HCT116 (cell line): ENCODE measurements at regions not wholly inside any gene's neighbourhood (a gene's known extent, or its start where the extent isn't known, plus 50 kb on each side); places are given as distances from the start of the nearest gene placed in this dataset.

Experiments used
- ATF3 ChIP-seq: IDR thresholded peaks from 2 replicates; pipeline ENCODE4 v1.6.1; 2012
- CEBPB ChIP-seq: IDR thresholded peaks from 2 replicates; pipeline ENCODE4 v1.6.1; 2012; ENCODE audit warnings: low read depth
- CTCF ChIP-seq, 3 experiments: fragments of 200-600 bp in 1 of 3; sonication (generic) in 1 of 3; IDR thresholded peaks in 2 of 3; conservative IDR thresholded peaks in 1 of 3; 2 replicates each; pipeline ENCODE4 v1.5.1; 2012 to 2017; ENCODE audit warnings: low read depth in 2 of 3, low read length in 2 of 3, antibody characterized with exemption in 1 of 3, borderline replicate concordance in 1 of 3, control low read depth in 1 of 3, mild to moderate bottlenecking in 1 of 3, mixed read lengths in 1 of 3, mixed run types in 1 of 3, moderate library complexity in 1 of 3; ENCODE audit not compliant: insufficient read depth in 1 of 3
- EZH2 ChIP-seq: fragments of 200-600 bp; sonication (generic); IDR thresholded peaks from 2 replicates; pipeline ENCODE4 v1.6.1; 2017; ENCODE audit warnings: antibody characterized with exemption, mixed run types
- SP1 ChIP-seq: IDR thresholded peaks from 2 replicates; pipeline ENCODE4 v1.6.1; 2012; ENCODE audit warnings: low read depth
- YY1 ChIP-seq: IDR thresholded peaks from 2 replicates; pipeline ENCODE4 v1.6.1; 2011; ENCODE audit warnings: low read length, low read depth, moderate library complexity, mild to moderate bottlenecking; ENCODE audit not compliant: insufficient replicate concordance; ENCODE audit errors: extremely low read depth

GRCh38 chr5:167268337-167268736 lies 1023.1 kb upstream of the WWC1 start:
- TF ChIP-seq CTCF (IDR thresholded peaks at IDR 0.05 in 2 of 3, conservative IDR thresholded peaks at IDR 0.05 in 1 of 3; ENCODE audit: borderline replicate concordance in 1 of 3, insufficient read depth in 1 of 3, low read depth in 2 of 3, low read length in 2 of 3), result no peak
- TF ChIP-seq EZH2, result no peak
- TF ChIP-seq YY1, result no peak
- TF ChIP-seq CEBPB, result no peak
- no peak for TF ChIP-seq ATF3
- TF ChIP-seq SP1, result no peak
